GM12874 (cell line): ENCODE measurements at regions not wholly inside any gene's neighbourhood (a gene's known extent, or its start where the extent isn't known, plus 50 kb on each side); places are given as distances from the start of the nearest gene placed in this dataset.

Source experiments
- CTCF ChIP-seq: IDR thresholded peaks from 2 replicates; pipeline ENCODE4 v1.5.1; 2011; ENCODE audit warnings: low read depth, mild to moderate bottlenecking, control low read depth, low read length, moderate library complexity; ENCODE audit not compliant: insufficient read depth

GRCh38 chr22:44392446-44392921 lies 79.7 kb upstream of the SHISAL1 start:
- no peak for TF ChIP-seq CTCF

- no peak for TF ChIP-seq CTCF
These were observed 79.0 kb upstream of the SHISAL1 start for GRCh38 chr22:44391481-44392445.

- no peak for TF ChIP-seq CTCF
These were observed 78.3 kb upstream of the SHISAL1 start for GRCh38 chr22:44391015-44391414.

- TF ChIP-seq CTCF: no peak
These were observed 77.8 kb upstream of the SHISAL1 start for GRCh38 chr22:44390613-44390970.

- TF ChIP-seq CTCF: no peak
These were observed 77.3 kb upstream of the SHISAL1 start for GRCh38 chr22:44389926-44390612.

- TF ChIP-seq CTCF: no peak
These were observed 76.4 kb upstream of the SHISAL1 start for GRCh38 chr22:44389181-44389580.

GRCh38 chr22:44387486-44387885 lies 74.7 kb upstream of the SHISAL1 start:
- no peak for TF ChIP-seq CTCF
